ENCODE measurements at regions not wholly inside any gene's neighbourhood (a gene's known extent, or its start where the extent isn't known, plus 50 kb on each side); places are given as distances from the start of the nearest gene placed in this dataset.

GRCh38 chr12:42640391-42640790, 50.8 kb upstream of the PRICKLE1 start:
- no peaks in the 10 kb centered on the region for H3K27me3 ChIP-seq (ENCODE audit: control insufficient read depth in 1 of 2, insufficient read depth in 2 of 2, low read length in 2 of 2)
- H3K9me3 ChIP-seq (ENCODE audit: control insufficient read depth in 2 of 2, low read length in 2 of 2), result no peaks in the 10 kb centered on the region
- H3K9ac ChIP-seq (ENCODE audit: low read length in 2 of 2), result no peak overlapping the region
- no peaks in the 10 kb centered on the region for H3K36me3 ChIP-seq (ENCODE audit: control insufficient read depth in 2 of 2, insufficient read depth in 2 of 2, low read length in 2 of 2)
- no peak overlapping the region for H3K27ac ChIP-seq (ENCODE audit: low read length)
- no peaks in the 10 kb centered on the region for H3K4me1 ChIP-seq (ENCODE audit: control insufficient read depth, insufficient read depth, low read length)
- H3K4me3 ChIP-seq (ENCODE audit: low read length in 2 of 2), result no peak overlapping the region

DNA sequence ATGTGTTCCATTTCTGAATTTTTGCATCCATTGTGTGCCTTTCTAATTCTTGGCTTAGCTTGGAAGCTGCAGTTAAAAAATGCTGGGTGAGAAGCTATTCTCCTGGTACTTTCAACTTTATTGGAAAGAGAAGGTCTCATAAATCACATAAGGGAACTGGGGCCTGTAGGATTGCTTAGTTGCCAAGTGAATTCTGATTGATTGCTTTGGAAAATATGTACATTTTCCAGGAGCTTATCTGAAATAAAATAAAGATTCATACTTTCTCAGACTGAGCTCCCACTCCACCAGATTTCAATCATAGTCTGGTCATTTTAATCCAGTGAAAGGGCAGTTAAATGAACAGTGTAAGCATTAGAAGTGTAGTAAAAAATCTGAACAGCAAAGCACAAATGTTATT, 50.0 kb upstream of the PRICKLE1 start:
- Histone ChIP-seq H3K4me1 (ENCODE audit: control insufficient read depth, insufficient read depth, low read length) (no peaks in the 10 kb centered on the region), H3K27me3 (ENCODE audit: control insufficient read depth in 1 of 2, insufficient read depth in 2 of 2, low read length in 2 of 2) (no peaks in the 10 kb centered on the region), H3K4me3 (ENCODE audit: low read length in 2 of 2) (no peak overlapping the region), H3K27ac (ENCODE audit: low read length) (no peak overlapping the region), H3K9me3 (ENCODE audit: control insufficient read depth in 2 of 2, low read length in 2 of 2) (no peaks in the 10 kb centered on the region), H3K36me3 (ENCODE audit: control insufficient read depth in 2 of 2, insufficient read depth in 2 of 2, low read length in 2 of 2) (no peaks in the 10 kb centered on the region), H3K9ac (ENCODE audit: low read length in 2 of 2) (no peak overlapping the region)
